Bronchial epithelial cell (primary cell): ENCODE measurements at regions not wholly inside any gene's neighbourhood (a gene's known extent, or its start where the extent isn't known, plus 50 kb on each side); places are given as distances from the start of the nearest gene placed in this dataset.
A peak's percentile ranks its signal among the peaks of the same experiment; 100 is the strongest.
"Not testable (repeated sequence)": the region's sequence is repeated elsewhere in the genome, so short reads cannot be mapped to it uniquely, and the experiment has no call there.

Source experiments
- DNase-seq: peaks from one replicate; pipeline ENCODE4 v3.0.0-alpha.2; 2010; ENCODE audit warnings: low read depth
- FAIRE-seq: peaks from 2 replicates; lab custom pipeline; 2011; peaks lifted over from hg19 to GRCh38; lab: Jason Lieb, UNC
- H3K27me3 ChIP-seq: 2 replicates; pipeline ENCODE4 v1.5.1; 2011; ENCODE audit warnings: low read length; ENCODE audit not compliant: control insufficient read depth, insufficient read depth
- H3K36me3 ChIP-seq: 2 replicates; pipeline ENCODE4 v1.5.1; 2011; ENCODE audit warnings: low read length; ENCODE audit not compliant: control insufficient read depth, insufficient read depth
- H3K4me3 ChIP-seq: 2 replicates; pipeline ENCODE4 v1.5.1; 2011; ENCODE audit warnings: mild to moderate bottlenecking, low read depth, low read length, control low read depth
- TF ChIP-seq, protein P1 (sequence below): IDR thresholded peaks from 2 replicates; pipeline ENCODE4 v1.5.1; 2011; ENCODE audit warnings: mild to moderate bottlenecking, moderate library complexity, low read length, control low read depth, inconsistent platforms; ENCODE audit not compliant: insufficient read depth, severe bottlenecking

DNA sequence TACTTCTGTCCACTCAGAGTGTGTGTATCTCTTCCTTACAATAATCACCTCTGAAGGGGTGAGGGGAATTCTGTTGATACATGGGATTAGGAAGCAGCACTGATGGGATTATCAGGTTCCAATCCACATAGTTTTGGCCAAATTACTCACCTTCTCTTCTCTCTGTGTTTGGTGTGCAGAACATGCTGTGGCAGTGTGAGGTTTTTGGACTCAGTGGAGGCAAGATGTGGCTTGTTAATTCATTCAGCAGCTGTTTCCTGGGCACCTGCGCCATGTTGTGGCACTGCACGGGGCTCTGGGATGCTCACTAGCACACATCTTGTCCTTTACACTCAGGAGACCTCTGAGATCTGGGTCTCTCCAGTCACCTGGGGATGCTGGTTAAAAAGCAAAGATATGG is 350.3 kb upstream of the HS6ST1 start:
- Histone ChIP-seq H3K4me3 (no peak overlapping the region), H3K27me3 (no peaks in the 10 kb centered on the region), H3K36me3 (no peaks in the 10 kb centered on the region)
- DNase-seq (peak; percentile 57), FAIRE-seq (no peak)
- TF ChIP-seq, protein P1, sequence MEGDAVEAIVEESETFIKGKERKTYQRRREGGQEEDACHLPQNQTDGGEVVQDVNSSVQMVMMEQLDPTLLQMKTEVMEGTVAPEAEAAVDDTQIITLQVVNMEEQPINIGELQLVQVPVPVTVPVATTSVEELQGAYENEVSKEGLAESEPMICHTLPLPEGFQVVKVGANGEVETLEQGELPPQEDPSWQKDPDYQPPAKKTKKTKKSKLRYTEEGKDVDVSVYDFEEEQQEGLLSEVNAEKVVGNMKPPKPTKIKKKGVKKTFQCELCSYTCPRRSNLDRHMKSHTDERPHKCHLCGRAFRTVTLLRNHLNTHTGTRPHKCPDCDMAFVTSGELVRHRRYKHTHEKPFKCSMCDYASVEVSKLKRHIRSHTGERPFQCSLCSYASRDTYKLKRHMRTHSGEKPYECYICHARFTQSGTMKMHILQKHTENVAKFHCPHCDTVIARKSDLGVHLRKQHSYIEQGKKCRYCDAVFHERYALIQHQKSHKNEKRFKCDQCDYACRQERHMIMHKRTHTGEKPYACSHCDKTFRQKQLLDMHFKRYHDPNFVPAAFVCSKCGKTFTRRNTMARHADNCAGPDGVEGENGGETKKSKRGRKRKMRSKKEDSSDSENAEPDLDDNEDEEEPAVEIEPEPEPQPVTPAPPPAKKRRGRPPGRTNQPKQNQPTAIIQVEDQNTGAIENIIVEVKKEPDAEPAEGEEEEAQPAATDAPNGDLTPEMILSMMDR, result no peak

DNA sequence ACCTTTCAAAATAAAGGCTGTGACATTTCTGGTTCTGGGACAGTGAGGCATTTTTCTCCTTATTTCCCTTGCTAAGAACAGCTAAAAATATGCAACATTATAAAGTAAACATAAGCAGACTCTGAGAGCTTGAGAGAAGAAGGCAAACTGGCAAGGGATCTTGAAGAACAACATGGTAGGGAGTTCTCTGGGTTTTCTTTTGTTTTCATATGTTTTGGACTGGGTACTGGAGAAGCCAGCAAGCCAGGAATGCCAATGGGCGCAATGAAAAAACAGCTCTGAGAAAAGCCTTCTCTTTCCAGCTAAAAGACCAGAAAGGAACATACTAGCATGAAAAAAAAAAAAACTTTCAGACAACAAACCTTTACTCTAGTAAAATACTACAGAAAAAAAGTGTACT is 351.4 kb upstream of the HS6ST1 start:
- Histone ChIP-seq H3K36me3 (no peaks in the 10 kb centered on the region), H3K27me3 (no peaks in the 10 kb centered on the region), H3K4me3 (no peak overlapping the region)
- DNase-seq, result no peak
- FAIRE-seq, result no peak
- TF ChIP-seq, protein P1, result no peak

GRCh38 chr2:128671981-128672757 is 353.5 kb upstream of the HS6ST1 start:
- FAIRE-seq, DNase-seq, H3K36me3 ChIP-seq, H3K4me3 ChIP-seq, H3K27me3 ChIP-seq: not testable (repeated sequence)

DNA sequence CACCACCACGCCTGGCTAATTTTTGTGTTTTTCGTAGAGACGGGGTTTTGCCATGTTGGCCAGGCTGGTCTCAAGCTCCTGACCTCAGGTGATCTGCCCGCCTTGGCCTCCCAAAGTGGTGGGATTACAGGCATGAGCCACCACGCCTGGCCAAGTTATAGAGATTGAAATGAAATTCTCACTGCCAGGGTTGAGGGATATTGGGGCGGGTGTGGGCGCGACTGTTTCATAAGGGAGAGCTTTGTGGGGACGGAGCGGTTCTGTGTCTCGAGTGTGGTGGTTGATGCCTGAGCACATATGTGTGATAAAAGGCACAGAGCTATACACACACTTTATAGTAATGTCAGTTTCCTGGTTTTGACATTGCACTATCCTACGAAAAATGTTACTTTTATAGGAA is 361.0 kb upstream of the HS6ST1 start:
- FAIRE-seq, H3K4me3 ChIP-seq, DNase-seq, H3K36me3 ChIP-seq, H3K27me3 ChIP-seq: not testable (repeated sequence)

DNA sequence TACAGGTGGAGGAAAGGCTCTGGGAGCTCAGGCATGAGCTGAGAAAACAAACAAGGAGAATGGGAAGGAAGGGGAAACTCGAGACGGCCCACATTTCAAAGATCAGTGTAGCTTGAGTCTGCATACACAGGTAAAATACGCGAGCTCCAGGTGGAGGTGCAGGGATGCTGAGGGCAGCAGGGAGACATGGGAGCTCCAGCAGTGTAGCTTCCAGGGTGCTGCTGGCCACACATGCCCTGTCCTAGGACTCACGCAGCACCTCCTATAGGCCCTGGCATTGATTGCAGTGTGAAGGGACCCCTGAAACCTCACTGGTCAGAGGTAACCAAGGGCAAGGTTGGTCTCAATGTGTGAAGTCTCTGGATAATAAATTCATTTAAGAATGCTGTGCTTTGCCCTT is 362.8 kb upstream of the HS6ST1 start:
- TF ChIP-seq, protein P1, result no peak
- DNase-seq, result peak; percentile 8
- Histone ChIP-seq H3K27me3 (no peaks in the 10 kb centered on the region), H3K4me3 (no peak overlapping the region), H3K36me3 (no peaks in the 10 kb centered on the region)
- FAIRE-seq, result no peak

- no peak for DNase-seq
- H3K4me3 ChIP-seq, result no peak overlapping the region
- H3K27me3 ChIP-seq, result no peaks in the 10 kb centered on the region
- TF ChIP-seq, protein P1, result no peak
- no peak for FAIRE-seq
- no peaks in the 10 kb centered on the region for H3K36me3 ChIP-seq
Measured at GRCh38 chr2:128682266-128682665, 363.6 kb upstream of the HS6ST1 start.

- FAIRE-seq (no peak), DNase-seq (no peak)
- TF ChIP-seq, protein P1, result no peak
- Histone ChIP-seq H3K27me3 (no peaks in the 10 kb centered on the region), H3K4me3 (no peak overlapping the region), H3K36me3 (no peaks in the 10 kb centered on the region)
Measured at GRCh38 chr2:128682729-128683284, 364.1 kb upstream of the HS6ST1 start.
